AG04450 (cell line): ENCODE measurements at regions not wholly inside any gene's neighbourhood (a gene's known extent, or its start where the extent isn't known, plus 50 kb on each side); places are given as distances from the start of the nearest gene placed in this dataset.
"Not testable (repeated sequence)": the region's sequence is repeated elsewhere in the genome, so short reads cannot be mapped to it uniquely, and the experiment has no call there.

Experiments used
- CTCF ChIA-PET: fragments of 300-600, 350-600 bp; formaldehyde crosslinking; extraction: SDS; loops from one replicate; lab custom pipeline; 2022; ENCODE audit warnings: antibody characterized with exemption, inconsistent platforms; lab: Charles Lee
- POLR2A ChIA-PET: fragments of 350-600 bp; formaldehyde crosslinking; extraction: SDS; loops from one replicate; lab custom pipeline; 2021; ENCODE audit warnings: antibody characterized with exemption, inconsistent platforms; lab: Yijun Ruan, JAX
- DNase-seq: peaks from one replicate; pipeline ENCODE4 v3.0.0-alpha.2; 2011; ENCODE audit warnings: low read depth, low spot score
- H3K27ac ChIP-seq: one replicate; pipeline ENCODE4 v1.5.1; 2012; ENCODE audit warnings: low read depth, low read length, control low read depth
- H3K27me3 ChIP-seq: one replicate; pipeline ENCODE4 v1.6.0; 2012; ENCODE audit warnings: low read length; ENCODE audit not compliant: control insufficient read depth, insufficient read depth
- H3K4me3 ChIP-seq: 2 replicates; pipeline ENCODE4 v1.5.1; 2011; ENCODE audit warnings: mild to moderate bottlenecking, low read depth, low read length, control low read depth
- H3K9me3 ChIP-seq: 2 replicates; pipeline ENCODE4 v1.5.1; 2012; ENCODE audit warnings: low read length; ENCODE audit not compliant: control insufficient read depth, insufficient read depth
- TF ChIP-seq, protein P1 (sequence below): IDR thresholded peaks from 2 replicates; pipeline ENCODE4 v1.5.1; 2011; ENCODE audit warnings: low read depth, low read length, control low read depth, inconsistent platforms

DNA sequence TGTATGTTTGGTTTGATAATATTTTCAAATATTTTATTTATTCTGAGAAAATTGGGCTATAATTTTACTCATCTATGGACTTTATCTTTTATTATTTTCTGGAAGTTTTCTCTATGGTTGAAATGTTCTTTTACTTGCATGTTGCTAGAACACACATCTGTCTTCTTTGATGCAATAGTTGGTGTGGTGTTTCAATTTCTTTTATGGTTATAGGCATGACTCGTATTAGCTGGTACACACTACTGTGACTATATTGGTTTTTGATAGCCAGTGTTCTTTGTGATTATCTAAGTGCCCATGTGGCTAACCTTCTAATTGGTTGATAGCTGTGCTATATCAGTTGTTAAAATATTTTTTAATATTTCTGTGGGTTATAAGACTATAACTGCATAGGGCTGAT, 1343.3 kb upstream of the GJE1 start:
- no peaks in the 10 kb centered on the region for H3K27me3 ChIP-seq
- TF ChIP-seq, protein P1, sequence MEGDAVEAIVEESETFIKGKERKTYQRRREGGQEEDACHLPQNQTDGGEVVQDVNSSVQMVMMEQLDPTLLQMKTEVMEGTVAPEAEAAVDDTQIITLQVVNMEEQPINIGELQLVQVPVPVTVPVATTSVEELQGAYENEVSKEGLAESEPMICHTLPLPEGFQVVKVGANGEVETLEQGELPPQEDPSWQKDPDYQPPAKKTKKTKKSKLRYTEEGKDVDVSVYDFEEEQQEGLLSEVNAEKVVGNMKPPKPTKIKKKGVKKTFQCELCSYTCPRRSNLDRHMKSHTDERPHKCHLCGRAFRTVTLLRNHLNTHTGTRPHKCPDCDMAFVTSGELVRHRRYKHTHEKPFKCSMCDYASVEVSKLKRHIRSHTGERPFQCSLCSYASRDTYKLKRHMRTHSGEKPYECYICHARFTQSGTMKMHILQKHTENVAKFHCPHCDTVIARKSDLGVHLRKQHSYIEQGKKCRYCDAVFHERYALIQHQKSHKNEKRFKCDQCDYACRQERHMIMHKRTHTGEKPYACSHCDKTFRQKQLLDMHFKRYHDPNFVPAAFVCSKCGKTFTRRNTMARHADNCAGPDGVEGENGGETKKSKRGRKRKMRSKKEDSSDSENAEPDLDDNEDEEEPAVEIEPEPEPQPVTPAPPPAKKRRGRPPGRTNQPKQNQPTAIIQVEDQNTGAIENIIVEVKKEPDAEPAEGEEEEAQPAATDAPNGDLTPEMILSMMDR: no peak
- POLR2A ChIA-PET: no interaction called here
- H3K27ac ChIP-seq: no peak overlapping the region
- DNase-seq: no peak
- no peak overlapping the region for H3K4me3 ChIP-seq
- CTCF ChIA-PET: no interaction called here
- peaks cover 2% of the 10 kb centered on the region; the same call in 1 of the 2 replicates for H3K9me3 ChIP-seq

DNA sequence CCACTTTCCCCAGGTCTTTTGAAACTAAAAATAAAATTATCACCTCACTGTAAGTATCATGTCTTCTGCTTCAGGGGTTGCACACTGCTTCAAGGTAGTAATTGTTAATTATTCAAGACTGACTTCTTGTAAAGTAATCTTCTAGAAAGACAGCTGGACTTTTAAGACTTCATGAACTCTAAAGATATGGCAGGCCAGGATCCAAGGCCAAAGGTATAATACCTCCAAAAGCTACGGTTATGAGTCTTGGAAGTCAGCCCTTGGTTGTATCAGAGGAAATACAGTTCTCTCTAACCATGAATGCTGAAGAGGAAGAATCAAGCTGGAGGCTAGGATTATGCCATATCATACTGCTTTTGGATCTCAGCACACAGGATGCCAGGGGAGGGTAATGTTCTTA, 1346.8 kb upstream of the GJE1 start:
- TF ChIP-seq, protein P1: no peak
- CTCF ChIA-PET: no interaction called here
- H3K9me3 ChIP-seq: no peaks in the 10 kb centered on the region
- no peaks in the 10 kb centered on the region for H3K27me3 ChIP-seq
- H3K4me3 ChIP-seq: no peak overlapping the region
- DNase-seq: no peak
- POLR2A ChIA-PET: no interaction called here
- H3K27ac ChIP-seq: no peak overlapping the region

DNA sequence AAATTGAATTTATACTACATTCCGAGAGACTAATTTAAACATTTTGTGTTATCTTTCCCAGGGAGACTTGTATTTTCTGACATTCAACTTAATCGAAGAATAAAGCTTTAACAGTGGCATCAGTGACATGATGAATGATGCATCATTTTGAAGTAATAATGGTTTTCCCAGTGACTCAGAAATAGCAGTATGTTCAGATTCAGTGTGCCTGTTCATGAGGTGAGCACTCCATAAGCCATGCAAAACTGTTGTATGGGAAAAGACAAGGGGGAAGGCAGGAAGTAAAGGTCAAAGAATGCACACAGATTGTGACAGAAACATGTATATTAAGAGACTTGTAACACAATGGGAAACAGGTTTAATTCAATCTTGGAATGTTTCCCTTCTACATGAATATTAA, 1348.2 kb upstream of the GJE1 start:
- no peak overlapping the region for H3K27ac ChIP-seq
- TF ChIP-seq, protein P1: no peak
- no peak for DNase-seq
- CTCF ChIA-PET: no interaction called here
- no peaks in the 10 kb centered on the region for H3K9me3 ChIP-seq
- POLR2A ChIA-PET: no interaction called here
- H3K4me3 ChIP-seq: no peak overlapping the region
- H3K27me3 ChIP-seq: no peaks in the 10 kb centered on the region

DNA sequence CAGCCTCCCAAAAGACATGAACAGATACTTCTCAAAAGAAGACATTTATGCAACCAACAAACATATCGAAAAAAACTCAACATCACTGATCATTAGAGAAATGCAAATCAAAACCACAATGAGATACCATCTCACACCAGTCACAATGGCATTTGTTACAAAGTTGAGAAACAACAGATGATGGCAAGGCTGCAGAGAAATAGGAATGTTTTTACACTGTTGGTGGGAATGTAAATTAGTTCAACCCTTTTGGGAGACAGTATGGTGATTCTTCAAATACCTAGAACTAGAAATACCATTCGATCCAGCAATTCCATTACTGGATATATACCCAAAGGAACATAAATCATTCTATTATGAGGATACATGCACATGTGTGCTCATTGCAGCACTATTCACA, 1349.2 kb upstream of the GJE1 start:
- H3K4me3 ChIP-seq, H3K27me3 ChIP-seq, H3K27ac ChIP-seq, CTCF ChIA-PET, POLR2A ChIA-PET, H3K9me3 ChIP-seq, DNase-seq: not testable (repeated sequence)

DNA sequence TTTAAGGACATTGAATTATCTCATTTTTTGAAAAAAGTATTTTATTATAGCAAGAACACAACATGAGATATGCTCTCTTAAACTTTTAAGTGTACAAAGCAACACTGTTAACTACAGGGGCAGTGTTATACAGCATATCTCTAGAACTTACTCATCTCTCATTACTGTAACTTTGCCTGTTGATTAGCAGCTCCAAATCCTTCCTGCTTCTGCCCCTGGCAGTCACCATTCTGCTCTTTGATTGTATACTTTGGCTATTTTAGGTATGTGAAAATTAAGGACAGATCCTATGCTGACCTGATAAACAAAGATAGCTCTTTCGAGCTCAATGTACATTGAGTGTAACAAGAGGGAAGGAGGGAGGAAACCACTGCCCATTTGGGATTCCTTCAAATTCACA, 1349.8 kb upstream of the GJE1 start:
- TF ChIP-seq, protein P1: no peak
- Histone ChIP-seq H3K27ac (no peak overlapping the region), H3K27me3 (no peaks in the 10 kb centered on the region), H3K4me3 (no peak overlapping the region), H3K9me3 (no peaks in the 10 kb centered on the region)
- ChIA-PET POLR2A (no interaction called here), CTCF (no interaction called here)
- DNase-seq: no peak
